SK-N-SH (cell line): ENCODE measurements at regions not wholly inside any gene's neighbourhood (a gene's known extent, or its start where the extent isn't known, plus 50 kb on each side); places are given as distances from the start of the nearest gene placed in this dataset.

Experiments
- CTCF ChIA-PET: fragments of 300-600, 350-600 bp; formaldehyde crosslinking; extraction: SDS; loops from one replicate; lab custom pipeline; 2021; lab: Yijun Ruan, JAX
- POLR2A ChIA-PET: fragments of 350-600 bp; sonication (Branson Sonifier 250); formaldehyde crosslinking; extraction: SDS; loops from one replicate; lab custom pipeline; 2020; ENCODE audit warnings: antibody characterized with exemption, inconsistent platforms; lab: Yijun Ruan, JAX
- DNase-seq: peaks from one replicate; pipeline ENCODE4 v3.0.0; 2012
- H2AFZ ChIP-seq: fragments of 200-600 bp; sonication (generic); 2 replicates; pipeline ENCODE4 v1.8.1; 2016; ENCODE audit warnings: antibody characterized with exemption, mild to moderate bottlenecking, low read depth
- H3F3A ChIP-seq: fragments of 200-600 bp; sonication (generic); replicated peaks from 2 replicates; pipeline ENCODE3; 2016; ENCODE audit warnings: antibody characterized with exemption, mild to moderate bottlenecking; ENCODE audit not compliant: insufficient read depth
- H3K27ac ChIP-seq, 2 experiments: fragments of 200-500 bp in 1 of 2; fragments of 200-600 bp in 1 of 2; sonication (Bioruptor generic) in 1 of 2; sonication (generic), shearing (Covaris generic) in 1 of 2; 2 replicates each; pipeline versions ENCODE4 v1.5.1 to v1.6.1; 2014 to 2016; ENCODE audit warnings: low read depth in 2 of 2, inconsistent platforms in 1 of 2, low read length in 1 of 2, mild to moderate bottlenecking in 1 of 2, mixed read lengths in 1 of 2
- H3K27me3 ChIP-seq: fragments of 200-600 bp; sonication (generic), shearing (Covaris generic); 2 replicates; pipeline ENCODE4 v1.6.1; 2016; ENCODE audit warnings: mixed run types; ENCODE audit not compliant: insufficient read depth
- H3K36me3 ChIP-seq, 2 experiments: fragments of 200-500 bp in 1 of 2; fragments of 200-600 bp in 1 of 2; sonication (Bioruptor generic) in 1 of 2; sonication (generic) in 1 of 2; replicated peaks in 1 of 2; 2 replicates each; pipeline versions ENCODE3 to v1.5.1; 2014 to 2016; ENCODE audit warnings: low read length in 1 of 2, mild to moderate bottlenecking in 1 of 2; ENCODE audit not compliant: insufficient read depth in 2 of 2, control insufficient read depth in 1 of 2
- H3K4me1 ChIP-seq, 2 experiments: fragments of 200-500 bp in 1 of 2; fragments of 200-600 bp in 1 of 2; sonication (Bioruptor generic) in 1 of 2; sonication (generic), shearing (Covaris generic) in 1 of 2; 2 replicates each; pipeline versions ENCODE4 v1.5.1 to v1.6.1; 2014 to 2016; ENCODE audit warnings: low read depth in 1 of 2, low read length in 1 of 2, mixed run types in 1 of 2; ENCODE audit not compliant: insufficient read depth in 2 of 2, control insufficient read depth in 1 of 2
- H3K4me2 ChIP-seq: fragments of 200-600 bp; sonication (generic), shearing (Covaris generic); 2 replicates; pipeline ENCODE4 v1.6.1; 2017; ENCODE audit warnings: mixed run types
- H3K4me3 ChIP-seq, 2 experiments: fragments of 200-500 bp in 1 of 2; fragments of 200-600 bp in 1 of 2; sonication (Bioruptor generic) in 1 of 2; sonication (generic), shearing (Covaris generic) in 1 of 2; 2 replicates each; pipeline versions ENCODE4 v1.5.1 to v1.8.1; 2014 to 2016; ENCODE audit warnings: low read depth in 2 of 2, inconsistent platforms in 1 of 2, low read length in 1 of 2, mild to moderate bottlenecking in 1 of 2, mixed read lengths in 1 of 2, moderate library complexity in 1 of 2
- H3K79me2 ChIP-seq: fragments of 200-600 bp; sonication (generic); 2 replicates; pipeline ENCODE4 v1.8.1; 2017; ENCODE audit warnings: mild to moderate bottlenecking; ENCODE audit not compliant: insufficient read depth
- H3K9ac ChIP-seq: fragments of 200-600 bp; sonication (generic); 2 replicates; pipeline ENCODE4 v1.6.1; 2017; ENCODE audit warnings: mixed run types
- H3K9me2 ChIP-seq: fragments of 200-600 bp; sonication (generic); 2 replicates; pipeline ENCODE4 v1.6.1; 2017; ENCODE audit warnings: mixed run types
- H3K9me3 ChIP-seq: fragments of 200-600 bp; sonication (generic); 2 replicates; pipeline ENCODE4 v1.6.1; 2017; ENCODE audit warnings: mixed run types, mild to moderate bottlenecking, moderate library complexity
- H4K20me1 ChIP-seq: fragments of 200-600 bp; sonication (generic); 2 replicates; pipeline ENCODE4 v1.6.1; 2017; ENCODE audit warnings: mild to moderate bottlenecking, mixed run types; ENCODE audit not compliant: insufficient read depth
- CHD2 ChIP-seq: fragments of 150-350 bp; IDR thresholded peaks from 2 replicates; pipeline ENCODE4 v1.6.1; 2018; ENCODE audit warnings: low read length; ENCODE audit not compliant: partially characterized antibody
- FOXM1 ChIP-seq: IDR thresholded peaks from 2 replicates; pipeline ENCODE4 v1.4.0; 2012; ENCODE audit warnings: low read depth, mild to moderate bottlenecking
- GATA2 ChIP-seq: sonication (generic); formaldehyde crosslinking; IDR thresholded peaks from 2 replicates; pipeline ENCODE4 v1.5.0; 2020; ENCODE audit warnings: mild to moderate bottlenecking, missing genetic modification reagents
- JUND ChIP-seq: IDR thresholded peaks from 2 replicates; pipeline ENCODE4 v1.4.0; 2012
- MEF2A ChIP-seq: IDR thresholded peaks from 2 replicates; pipeline ENCODE4 v1.4.0; 2012; ENCODE audit warnings: low read depth, borderline replicate concordance
- NRF1 ChIP-seq: IDR thresholded peaks from 2 replicates; pipeline ENCODE4 v1.6.1; 2012; ENCODE audit warnings: low read depth, mild to moderate bottlenecking, low read length
- PBX3 ChIP-seq: IDR thresholded peaks from 2 replicates; pipeline ENCODE4; 2012
- POLR2AphosphoS5 ChIP-seq: IDR thresholded peaks from 2 replicates; pipeline ENCODE4 v1.6.1; 2012; ENCODE audit warnings: low read depth, low read length
- RAD21 ChIP-seq: IDR thresholded peaks from 2 replicates; pipeline ENCODE4 v1.6.1; 2012; ENCODE audit warnings: mild to moderate bottlenecking, low read length
- REST ChIP-seq: IDR thresholded peaks from 2 replicates; pipeline ENCODE4 v1.6.1; 2012; ENCODE audit warnings: mild to moderate bottlenecking, low read depth, low read length, moderate library complexity
- RXRA ChIP-seq: IDR thresholded peaks from 2 replicates; pipeline ENCODE4 v1.4.0; 2012; ENCODE audit warnings: low read depth, mild to moderate bottlenecking, borderline replicate concordance
- SIN3A ChIP-seq: IDR thresholded peaks from 2 replicates; pipeline ENCODE4 v1.6.1; 2012; ENCODE audit warnings: low read depth, mild to moderate bottlenecking, low read length, moderate library complexity, borderline replicate concordance
- SMC3 ChIP-seq: IDR thresholded peaks from 2 replicates; pipeline ENCODE4 v1.6.1; 2012; ENCODE audit warnings: low read depth, low read length, improper control_type of control experiment
- TCF12 ChIP-seq: IDR thresholded peaks from 2 replicates; pipeline ENCODE4 v1.4.0; 2012
- USF1 ChIP-seq: IDR thresholded peaks from 2 replicates; pipeline ENCODE4 v1.4.0; 2012; ENCODE audit warnings: low read depth, borderline replicate concordance
- WGBS: methylation state at CpG from one replicate; pipeline ENCODE4 v1.1.6; 2017; ENCODE audit warnings: low lambda C conversion rate; 5-methylcytosine and 5-hydroxymethylcytosine counted together
- TF ChIP-seq, protein P1 (sequence below): fragments of 200-600 bp; sonication (generic); IDR thresholded peaks from 2 replicates; pipeline ENCODE4 v1.6.1; 2017; ENCODE audit warnings: antibody characterized with exemption, mild to moderate bottlenecking, moderate library complexity

DNA sequence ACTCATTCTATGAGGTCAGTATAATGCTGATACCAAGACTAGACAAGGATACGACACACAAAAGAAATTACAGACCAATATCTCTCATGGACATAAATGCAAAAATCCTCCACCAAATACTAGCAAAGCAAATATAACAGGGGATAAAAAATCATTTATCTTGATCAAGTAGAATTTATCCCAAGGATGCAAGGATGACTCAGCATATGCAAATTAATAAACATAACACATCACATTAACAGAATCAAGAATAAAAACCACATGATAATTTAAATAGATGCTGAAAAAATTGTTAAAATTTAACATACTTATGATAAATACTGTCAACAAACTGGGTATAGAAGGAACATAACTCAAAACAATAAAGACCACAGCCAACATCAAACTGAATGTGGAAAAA is 69.4 kb upstream of the GABRA2 start:
- H3K9ac ChIP-seq = no peak overlapping the region
- H2AFZ ChIP-seq = no peak overlapping the region
- H4K20me1 ChIP-seq = no peaks in the 10 kb centered on the region
- H3K9me3 ChIP-seq = no peaks in the 10 kb centered on the region
- POLR2A ChIA-PET = no interaction called here
- H3K9me2 ChIP-seq = peaks cover 5% of the 10 kb centered on the region; the same call in 1 of the 2 replicates
- CTCF ChIA-PET = no interaction called here
- H3K27me3 ChIP-seq = no peaks in the 10 kb centered on the region
- H3K36me3 ChIP-seq = no peaks in the 10 kb centered on the region
- no peaks in the 10 kb centered on the region for H3K4me1 ChIP-seq
- H3K27ac ChIP-seq = no peak overlapping the region
- WGBS = 4% methylated on average over 1 of the region's 1 CpG
- no peak for DNase-seq
- H3K79me2 ChIP-seq = no peaks in the 10 kb centered on the region
- TF ChIP-seq SMC3 = no peak
- TF ChIP-seq, protein P1, sequence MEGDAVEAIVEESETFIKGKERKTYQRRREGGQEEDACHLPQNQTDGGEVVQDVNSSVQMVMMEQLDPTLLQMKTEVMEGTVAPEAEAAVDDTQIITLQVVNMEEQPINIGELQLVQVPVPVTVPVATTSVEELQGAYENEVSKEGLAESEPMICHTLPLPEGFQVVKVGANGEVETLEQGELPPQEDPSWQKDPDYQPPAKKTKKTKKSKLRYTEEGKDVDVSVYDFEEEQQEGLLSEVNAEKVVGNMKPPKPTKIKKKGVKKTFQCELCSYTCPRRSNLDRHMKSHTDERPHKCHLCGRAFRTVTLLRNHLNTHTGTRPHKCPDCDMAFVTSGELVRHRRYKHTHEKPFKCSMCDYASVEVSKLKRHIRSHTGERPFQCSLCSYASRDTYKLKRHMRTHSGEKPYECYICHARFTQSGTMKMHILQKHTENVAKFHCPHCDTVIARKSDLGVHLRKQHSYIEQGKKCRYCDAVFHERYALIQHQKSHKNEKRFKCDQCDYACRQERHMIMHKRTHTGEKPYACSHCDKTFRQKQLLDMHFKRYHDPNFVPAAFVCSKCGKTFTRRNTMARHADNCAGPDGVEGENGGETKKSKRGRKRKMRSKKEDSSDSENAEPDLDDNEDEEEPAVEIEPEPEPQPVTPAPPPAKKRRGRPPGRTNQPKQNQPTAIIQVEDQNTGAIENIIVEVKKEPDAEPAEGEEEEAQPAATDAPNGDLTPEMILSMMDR = no peak
- TF ChIP-seq PBX3 = no peak
- TF ChIP-seq FOXM1 = no peak
- no peak for TF ChIP-seq RXRA
- no peak for TF ChIP-seq MEF2A
- no peak for TF ChIP-seq TCF12
- no peak for TF ChIP-seq SIN3A
- TF ChIP-seq GATA2 = no peak
- TF ChIP-seq POLR2AphosphoS5 = no peak
- TF ChIP-seq CHD2 = no peak
- no peak for TF ChIP-seq REST
- no peak for TF ChIP-seq NRF1
- TF ChIP-seq USF1 = no peak
- TF ChIP-seq RAD21 = no peak
- TF ChIP-seq JUND = no peak
- H3K4me2 ChIP-seq = no peak overlapping the region
- H3K4me3 ChIP-seq = no peak overlapping the region
- no peaks in the 10 kb centered on the region for H3F3A ChIP-seq
